Left lobe of liver (tissue), 2 donors: ENCODE measurements at regions not wholly inside any gene's neighbourhood (a gene's known extent, or its start where the extent isn't known, plus 50 kb on each side); places are given as distances from the start of the nearest gene placed in this dataset.

Source experiments
- ATAC-seq: fragments of 200-7000 bp; cut with Tn5 transposase; one replicate; pipeline ENCODE4 v1.9.1; 2020; ENCODE audit warnings: mild to moderate bottlenecking, moderate library complexity
- DNase-seq: peaks from one replicate; pipeline ENCODE4 v3.0.0-alpha.2; 2020; ENCODE audit warnings: low spot score
- donor health status: DM: no; HTN: no; CAD: no; lungs with moderate emphysema.
- donor health status: DM: no; HTN: yes; CAD: no.

GRCh38 chr1:55860798-55861519, 645.8 kb upstream of the USP24 start:
- no peak for DNase-seq
- no peak for ATAC-seq

DNA sequence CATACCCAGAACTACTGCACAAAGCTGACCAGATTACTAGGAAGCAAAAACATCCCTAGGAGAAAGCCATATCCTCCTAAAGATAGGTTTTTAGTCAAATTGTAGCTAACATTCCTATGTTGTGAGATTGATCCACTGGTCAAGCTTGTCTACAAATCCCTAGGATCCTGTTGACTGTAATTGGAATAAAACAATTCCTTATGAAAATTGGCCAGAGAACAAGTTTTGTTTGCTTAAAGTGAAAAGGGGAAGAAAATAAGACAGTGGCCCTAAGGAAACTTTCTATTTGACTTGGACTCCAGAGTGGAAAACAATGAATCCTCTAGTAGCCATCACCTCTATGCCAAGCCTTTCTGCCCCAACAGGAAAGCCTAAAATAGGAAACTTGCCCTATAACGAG, 645.2 kb upstream of the USP24 start:
- no peak for ATAC-seq
- DNase-seq, result no peak

DNA sequence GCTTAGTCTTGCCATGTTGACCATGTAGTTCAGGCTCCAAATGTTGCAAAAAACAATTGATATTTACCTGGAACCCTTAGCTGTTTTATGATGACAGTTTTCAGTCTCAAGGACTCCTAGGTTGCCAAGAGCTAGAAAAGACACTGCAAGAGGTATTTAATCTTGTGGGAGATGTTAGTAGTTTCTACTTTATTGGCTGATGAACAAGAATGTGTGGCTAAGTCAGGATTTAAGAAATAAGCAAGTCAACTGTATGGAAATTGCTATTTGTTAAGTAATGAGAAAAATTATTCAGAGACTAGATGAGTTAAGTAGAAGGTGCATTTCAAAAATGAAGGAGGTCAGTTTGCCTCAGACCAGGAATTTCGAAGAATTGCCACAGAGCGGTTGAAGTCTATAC, 639.7 kb upstream of the USP24 start:
- ATAC-seq, result no peak

DNA sequence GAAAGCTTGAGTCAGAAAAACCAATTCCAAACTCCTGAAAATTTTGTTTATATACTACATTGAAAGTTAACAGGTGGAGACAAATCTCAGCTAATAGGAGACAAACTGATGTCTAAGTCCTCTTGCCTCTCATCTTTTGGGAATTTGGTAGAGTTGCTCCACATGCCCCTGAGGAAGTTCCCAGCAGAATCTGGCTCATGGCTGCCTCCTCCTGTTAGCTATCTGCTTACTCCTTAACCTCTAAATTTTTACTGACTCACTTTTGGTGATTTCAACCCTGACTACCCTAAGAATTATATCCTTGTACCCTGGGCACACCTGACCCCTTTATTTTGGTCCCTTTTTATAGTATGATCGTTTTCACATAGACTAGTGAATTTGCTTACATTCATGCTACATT, 633.7 kb upstream of the USP24 start:
- ATAC-seq (peak; percentile 36), DNase-seq (no peak)

More for the DNA sequence above, 639.7 kb upstream of the USP24 start:
- no peak for DNase-seq

DNA sequence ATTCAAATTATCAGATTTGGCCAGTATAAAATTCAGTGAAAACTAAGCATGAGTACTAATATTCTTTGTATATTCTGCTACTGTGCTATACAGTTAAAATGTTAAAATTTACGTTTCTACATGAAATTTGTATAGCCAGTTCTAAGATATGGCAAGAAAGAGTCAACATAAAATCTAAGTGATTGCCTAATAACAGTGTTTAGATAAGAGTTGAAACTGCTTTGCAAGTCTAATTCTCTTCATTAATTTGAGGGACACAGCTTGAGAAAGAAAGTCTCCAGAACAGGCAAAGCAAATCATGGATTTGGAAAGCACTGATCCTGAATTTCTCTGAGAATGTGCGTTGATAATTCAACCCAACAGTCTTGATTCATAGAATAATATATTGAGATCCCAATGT, 630.9 kb upstream of the USP24 start:
- DNase-seq (no peak), ATAC-seq (no peak)

- ATAC-seq (no peak), DNase-seq (no peak)
Observed at GRCh38 chr1:55844322-55844721, 629.2 kb upstream of the USP24 start.

- DNase-seq (no peak), ATAC-seq (peak; percentile 70)
Observed at GRCh38 chr1:55839626-55840025, 624.5 kb upstream of the USP24 start.

GRCh38 chr1:55839221-55839620, 624.1 kb upstream of the USP24 start:
- ATAC-seq (peak; percentile 74), DNase-seq (no peak)

GRCh38 chr1:55836086-55836485, 620.9 kb upstream of the USP24 start:
- ATAC-seq (peak; percentile 52), DNase-seq (no peak)

GRCh38 chr1:55833529-55834091, 618.4 kb upstream of the USP24 start:
- DNase-seq (no peak), ATAC-seq (no peak)

DNA sequence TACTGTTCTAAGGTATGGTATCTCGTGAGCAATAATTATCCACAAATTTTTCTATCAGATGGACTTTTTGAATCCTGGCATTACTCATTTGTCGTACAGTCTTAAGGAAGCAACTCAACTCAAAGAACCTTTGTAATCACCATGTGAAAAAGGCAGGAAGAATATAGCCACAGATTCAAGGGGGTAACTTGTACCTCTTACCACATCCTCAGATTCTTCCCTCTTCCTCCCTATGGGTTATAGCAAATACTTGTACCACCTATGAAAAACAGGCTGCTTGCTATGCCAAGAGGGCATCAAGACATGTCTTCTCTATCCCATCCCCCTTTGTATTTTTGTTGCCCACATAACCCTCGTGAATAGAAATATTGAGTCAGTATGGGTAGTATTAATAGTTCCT, 616.6 kb upstream of the USP24 start:
- ATAC-seq (no peak), DNase-seq (no peak)

GRCh38 chr1:55828044-55828443, 612.9 kb upstream of the USP24 start:
- ATAC-seq, result no peak
- no peak for DNase-seq

DNA sequence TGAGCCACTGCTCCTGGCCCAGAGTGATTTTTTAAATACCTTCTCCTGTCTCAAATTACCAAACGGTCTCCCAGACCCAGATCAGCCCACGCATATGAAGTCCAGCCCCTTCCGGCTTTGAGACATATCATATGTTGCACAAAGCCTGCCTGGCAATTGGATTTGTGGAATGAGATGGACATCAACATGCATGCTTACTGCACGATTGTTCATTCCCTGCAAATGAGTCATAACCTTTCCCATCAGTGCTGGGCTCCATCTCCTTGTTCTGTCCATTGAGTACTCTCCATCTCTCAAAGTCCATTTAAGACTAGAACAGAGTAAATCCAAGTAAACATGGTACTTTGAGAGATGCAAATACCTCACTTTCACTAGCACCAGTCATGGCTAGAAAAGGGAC, 612.2 kb upstream of the USP24 start:
- DNase-seq (no peak), ATAC-seq (no peak)

DNA sequence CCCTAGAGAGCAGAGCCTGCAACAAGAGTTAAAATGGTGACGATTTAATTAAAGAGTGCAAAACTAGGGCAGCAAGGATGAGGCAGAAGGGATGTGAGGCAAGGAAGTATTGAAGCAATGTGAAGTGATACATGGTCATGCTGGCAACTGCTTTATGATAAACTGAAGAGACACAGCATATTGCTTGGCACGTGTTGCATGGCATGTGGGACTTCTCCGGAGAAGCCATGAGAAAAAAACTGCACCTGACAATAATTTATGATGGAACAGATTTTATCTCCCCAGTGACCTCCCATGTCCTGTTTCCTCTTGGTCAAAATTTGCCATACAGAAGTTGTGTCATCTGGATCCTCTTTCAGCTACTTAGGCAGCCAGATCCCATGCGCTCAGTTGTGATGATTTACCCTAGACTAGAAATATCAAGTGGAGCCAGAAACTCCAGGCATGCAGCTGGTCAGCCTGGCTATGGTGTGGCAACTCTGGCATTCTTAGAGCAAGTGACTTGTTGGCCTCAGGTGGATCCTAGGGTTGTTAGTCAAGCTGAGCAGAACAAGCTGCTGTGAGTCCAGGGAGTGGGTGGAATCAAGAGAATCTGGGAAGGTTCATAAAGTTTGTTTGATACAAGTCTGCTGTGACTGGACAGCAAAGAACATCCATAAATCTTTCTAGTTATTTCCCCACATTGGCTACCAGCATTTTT, 611.4 kb upstream of the USP24 start:
- no peak for DNase-seq
- no peak for ATAC-seq

DNA sequence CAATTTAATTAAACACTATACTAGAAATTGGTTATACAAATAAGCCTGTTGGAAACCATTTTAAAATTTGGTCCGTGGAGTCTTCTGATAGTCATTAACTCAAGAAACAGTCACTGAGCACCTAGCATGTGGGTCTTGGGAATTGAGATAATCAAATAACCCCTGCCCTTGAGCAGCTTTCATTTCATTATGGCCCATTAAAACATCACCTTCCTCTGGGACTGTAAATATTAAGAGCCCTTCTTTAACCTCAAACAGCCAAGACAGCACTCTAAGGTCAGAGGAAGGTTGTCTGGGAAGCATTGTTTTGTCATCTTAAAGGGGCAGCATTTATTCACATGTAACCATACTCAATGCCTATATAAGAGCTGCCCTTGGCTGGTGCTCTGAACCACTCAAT, 610.3 kb upstream of the USP24 start:
- DNase-seq (no peak), ATAC-seq (no peak)

DNA sequence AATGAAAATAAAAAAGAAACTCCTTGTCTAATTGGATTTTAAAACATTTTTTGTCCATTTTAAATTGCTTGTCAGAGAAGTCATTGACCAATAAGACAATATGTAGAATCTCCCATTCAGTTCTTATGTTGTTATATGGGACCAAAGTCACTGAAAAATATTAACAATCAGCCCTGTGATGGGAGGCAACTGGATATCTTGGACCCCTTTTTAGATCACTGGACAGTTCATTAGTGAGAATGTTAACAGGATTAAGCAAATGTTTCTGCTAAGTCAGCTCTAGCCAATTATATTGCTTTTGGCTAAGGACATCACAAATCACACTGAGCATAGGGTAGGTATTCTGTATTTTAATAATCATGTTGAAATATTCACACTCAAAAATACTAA, 609.1 kb upstream of the USP24 start:
- DNase-seq (no peak), ATAC-seq (no peak)

DNA sequence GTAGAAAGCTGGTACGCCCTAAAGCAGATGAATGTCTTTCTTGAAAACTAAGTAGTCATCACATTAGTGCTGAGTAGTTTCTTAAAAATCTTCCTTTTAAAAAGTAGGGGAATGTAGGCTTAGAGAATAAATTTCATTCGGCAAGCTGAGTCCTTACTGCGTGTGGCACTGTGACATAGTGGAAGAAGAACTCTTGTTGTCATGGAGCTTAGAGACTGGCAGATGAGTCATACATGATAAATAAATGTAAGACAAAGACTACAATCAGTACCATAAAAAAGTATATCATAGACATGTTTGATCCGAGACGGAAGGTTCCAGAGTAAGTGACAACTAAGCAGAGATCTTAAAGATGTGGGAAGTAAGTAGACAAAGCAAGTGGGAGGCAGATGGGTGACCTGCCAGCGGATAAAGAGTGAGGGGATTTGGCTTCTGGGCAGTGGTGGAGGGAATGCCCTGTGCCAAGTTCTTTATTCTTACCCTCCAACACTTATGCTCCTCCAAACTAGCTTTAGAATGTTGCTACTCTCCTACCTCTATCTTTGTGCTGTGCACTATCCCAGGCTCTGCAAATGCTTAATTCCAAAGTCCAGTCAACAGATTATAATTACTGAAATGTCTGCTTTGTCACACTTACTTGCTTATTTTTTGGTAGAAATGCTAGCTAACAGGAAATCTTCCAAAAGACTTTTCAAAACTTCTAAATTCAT, 608.5 kb upstream of the USP24 start:
- ATAC-seq (no peak), DNase-seq (no peak)

- ATAC-seq, result no peak
- DNase-seq, result no peak
Observed at GRCh38 chr1:55822891-55823290, 607.7 kb upstream of the USP24 start.

DNA sequence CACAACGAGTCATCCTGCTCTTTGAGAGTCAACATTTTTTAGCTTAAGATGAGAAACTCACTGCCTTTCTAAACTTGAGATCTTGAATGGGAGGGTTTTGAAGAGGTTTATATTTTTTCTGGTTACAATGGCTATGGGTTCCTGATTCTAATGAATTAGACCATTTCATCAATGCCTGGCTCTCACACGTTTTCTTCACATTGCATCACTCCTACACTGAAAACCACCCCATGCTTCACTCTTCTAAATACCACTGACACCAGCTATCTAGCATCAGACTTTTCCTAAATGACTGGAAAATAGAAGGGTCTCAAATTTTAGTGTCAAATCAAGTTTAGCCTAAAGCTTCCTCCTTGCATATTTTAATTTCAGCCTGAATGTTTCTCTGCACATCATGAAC, 606.1 kb upstream of the USP24 start:
- no peak for DNase-seq
- ATAC-seq, result no peak

DNA sequence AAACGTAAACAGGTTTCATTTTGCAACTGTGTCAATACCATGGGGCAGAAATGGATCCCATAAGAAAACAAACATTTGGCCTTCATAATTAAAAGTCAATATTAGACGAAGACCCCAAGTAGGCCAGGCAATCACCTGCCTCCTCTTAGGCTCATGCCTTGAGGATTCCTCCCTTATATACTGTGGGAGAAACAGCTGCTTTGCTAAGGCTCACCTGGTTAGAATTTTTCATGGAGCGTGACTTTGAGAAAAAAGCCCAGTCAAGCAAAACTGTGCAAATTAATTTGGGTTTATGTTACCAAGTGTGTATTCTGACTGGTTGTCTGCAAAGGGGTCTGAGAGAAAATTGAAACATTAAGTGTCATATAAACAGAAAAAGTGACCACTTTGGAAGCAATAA, 605.3 kb upstream of the USP24 start:
- no peak for DNase-seq
- no peak for ATAC-seq

- DNase-seq (no peak), ATAC-seq (no peak)
Observed at GRCh38 chr1:55819011-55819410, 603.8 kb upstream of the USP24 start.
